Thoracic aorta (tissue), 2 donors: ENCODE measurements at regions not wholly inside any gene's neighbourhood (a gene's known extent, or its start where the extent isn't known, plus 50 kb on each side); places are given as distances from the start of the nearest gene placed in this dataset.

Experiments
- ATAC-seq: fragments of 150-250 bp; one replicate; pipeline ENCODE4 v1.8.0; 2017; ENCODE audit warnings: low read depth; ENCODE audit not compliant: insufficient number of reproducible peaks, low FRiP score
- DNase-seq: peaks from one replicate; pipeline ENCODE4 v3.0.0-alpha.2; 2020; ENCODE audit warnings: low spot score
- H3K27ac ChIP-seq, 2 donors: fragments of 200-600 bp; sonication (generic); 1 replicate in 1 of 2; 2 replicates in 1 of 2; pipeline ENCODE4 v1.5.1; 2016; ENCODE audit warnings: mild to moderate bottlenecking in 2 of 2, moderate library complexity in 2 of 2
- H3K27me3 ChIP-seq: fragments of 200-600 bp; sonication (generic); replicated peaks from 2 replicates; pipeline ENCODE4 v1.6.0; 2016; ENCODE audit warnings: mild to moderate bottlenecking; ENCODE audit not compliant: insufficient read depth
- H3K36me3 ChIP-seq: fragments of 200-600 bp; sonication (generic); one replicate; pipeline ENCODE4 v1.5.1; 2016
- H3K4me1 ChIP-seq, 2 donors: fragments of 200-600 bp; sonication (generic); 1 replicate in 1 of 2; 2 replicates in 1 of 2; pipeline versions ENCODE4 v1.5.1 to v1.6.0; 2016; ENCODE audit warnings: low read depth in 2 of 2, mild to moderate bottlenecking in 1 of 2; ENCODE audit not compliant: control insufficient read depth in 1 of 2
- H3K4me3 ChIP-seq: fragments of 200-600 bp; sonication (generic); 2 replicates; pipeline ENCODE4 v1.5.1; 2016; ENCODE audit warnings: mild to moderate bottlenecking
- H3K9me3 ChIP-seq: fragments of 200-600 bp; sonication (generic); 2 replicates; pipeline ENCODE4 v1.5.1; 2016
- TF ChIP-seq, protein P1 (sequence below): fragments of 200-600 bp; sonication (generic); IDR thresholded peaks from one replicate; pipeline ENCODE4 v1.5.1; 2019; ENCODE audit warnings: antibody characterized with exemption

- Histone ChIP-seq H3K27ac (no peak overlapping the region), H3K36me3 (no peaks in the 10 kb centered on the region), H3K4me3 (no peak overlapping the region), H3K9me3 (no peaks in the 10 kb centered on the region), H3K4me1 (peaks cover 0 to 19% of the 10 kb centered on the region in 2 donors), H3K27me3 (no peaks in the 10 kb centered on the region)
- DNase-seq, result no peak
- TF ChIP-seq, protein P1, sequence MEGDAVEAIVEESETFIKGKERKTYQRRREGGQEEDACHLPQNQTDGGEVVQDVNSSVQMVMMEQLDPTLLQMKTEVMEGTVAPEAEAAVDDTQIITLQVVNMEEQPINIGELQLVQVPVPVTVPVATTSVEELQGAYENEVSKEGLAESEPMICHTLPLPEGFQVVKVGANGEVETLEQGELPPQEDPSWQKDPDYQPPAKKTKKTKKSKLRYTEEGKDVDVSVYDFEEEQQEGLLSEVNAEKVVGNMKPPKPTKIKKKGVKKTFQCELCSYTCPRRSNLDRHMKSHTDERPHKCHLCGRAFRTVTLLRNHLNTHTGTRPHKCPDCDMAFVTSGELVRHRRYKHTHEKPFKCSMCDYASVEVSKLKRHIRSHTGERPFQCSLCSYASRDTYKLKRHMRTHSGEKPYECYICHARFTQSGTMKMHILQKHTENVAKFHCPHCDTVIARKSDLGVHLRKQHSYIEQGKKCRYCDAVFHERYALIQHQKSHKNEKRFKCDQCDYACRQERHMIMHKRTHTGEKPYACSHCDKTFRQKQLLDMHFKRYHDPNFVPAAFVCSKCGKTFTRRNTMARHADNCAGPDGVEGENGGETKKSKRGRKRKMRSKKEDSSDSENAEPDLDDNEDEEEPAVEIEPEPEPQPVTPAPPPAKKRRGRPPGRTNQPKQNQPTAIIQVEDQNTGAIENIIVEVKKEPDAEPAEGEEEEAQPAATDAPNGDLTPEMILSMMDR, result no peak
- no peak for ATAC-seq
Measured at GRCh38 chr2:18297534-18298058, 262.9 kb downstream of the RDH14 start.

GRCh38 chr2:18290386-18290785 lies 270.1 kb downstream of the RDH14 start:
- ATAC-seq, result no peak
- H3K27ac ChIP-seq, result no peak overlapping the region
- DNase-seq, result no peak
- TF ChIP-seq, protein P1, result no peak
- H3K27me3 ChIP-seq, result no peaks in the 10 kb centered on the region
- peaks cover 0 to 12% of the 10 kb centered on the region in 2 donors for H3K4me1 ChIP-seq
- no peaks in the 10 kb centered on the region for H3K9me3 ChIP-seq
- no peak overlapping the region for H3K4me3 ChIP-seq
- no peaks in the 10 kb centered on the region for H3K36me3 ChIP-seq

DNA sequence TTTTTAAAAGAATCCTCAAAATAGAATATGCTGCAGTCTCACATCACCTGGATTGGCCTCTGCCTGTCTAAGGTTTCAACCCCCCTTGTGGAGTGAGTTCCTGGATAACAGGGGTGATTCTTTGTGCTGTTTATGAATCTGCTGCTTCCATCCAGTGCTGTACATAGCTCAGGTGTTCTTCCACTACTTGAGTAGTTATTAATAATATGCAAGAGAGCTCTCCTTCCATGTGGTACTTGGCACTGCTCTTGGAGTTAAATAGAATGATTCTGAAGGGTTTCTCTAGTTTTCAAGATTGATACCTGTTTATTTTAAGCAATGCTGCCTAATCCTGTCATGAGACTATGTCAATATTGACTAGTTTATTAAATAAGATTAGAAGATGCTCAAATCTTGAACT lies 273.6 kb downstream of the RDH14 start:
- TF ChIP-seq, protein P1, result no peak

DNA sequence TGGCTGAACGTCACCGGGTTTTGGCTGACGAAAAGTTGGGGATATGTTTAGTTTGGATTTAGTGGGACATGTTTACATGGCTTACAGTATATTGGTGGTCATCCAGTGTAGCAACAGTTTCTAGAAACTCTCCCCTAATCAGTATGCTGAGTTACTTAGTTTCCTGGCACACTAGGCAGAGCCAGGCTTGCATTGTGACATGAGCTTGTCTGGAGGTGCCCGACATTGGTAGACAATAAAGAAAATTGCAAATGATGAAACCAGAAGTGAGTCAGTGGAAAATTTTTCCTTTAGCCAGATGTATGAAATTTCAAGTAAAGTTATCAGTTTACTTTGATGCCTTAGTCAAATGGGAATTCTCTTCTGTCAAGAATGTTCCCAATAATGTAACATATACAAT lies 276.1 kb downstream of the RDH14 start:
- no peak for ATAC-seq
- no peak for DNase-seq

More for the DNA sequence above, 273.6 kb downstream of the RDH14 start:
- H3K27ac ChIP-seq, result no peak overlapping the region
- ATAC-seq (no peak), DNase-seq (no peak)
- H3K27me3 ChIP-seq, result no peaks in the 10 kb centered on the region
- H3K36me3 ChIP-seq, result no peaks in the 10 kb centered on the region
- H3K4me1 ChIP-seq, result no peaks in the 10 kb centered on the region
- H3K9me3 ChIP-seq, result no peaks in the 10 kb centered on the region
- no peak overlapping the region for H3K4me3 ChIP-seq

GRCh38 chr2:18282026-18282425 lies 278.4 kb downstream of the RDH14 start:
- no peak for DNase-seq
- no peak overlapping the region for H3K4me3 ChIP-seq
- TF ChIP-seq, protein P1, result no peak
- ATAC-seq, result no peak
- no peaks in the 10 kb centered on the region for H3K36me3 ChIP-seq
- H3K27ac ChIP-seq, result no peak overlapping the region
- H3K27me3 ChIP-seq, result no peaks in the 10 kb centered on the region
- H3K9me3 ChIP-seq, result no peaks in the 10 kb centered on the region
- peaks cover 3 to 5% of the 10 kb centered on the region in 2 donors for H3K4me1 ChIP-seq

More for the DNA sequence above, 276.1 kb downstream of the RDH14 start:
- TF ChIP-seq, protein P1, result no peak
- H3K4me1 ChIP-seq, result no peaks in the 10 kb centered on the region
- H3K4me3 ChIP-seq, result no peak overlapping the region
- H3K9me3 ChIP-seq, result no peaks in the 10 kb centered on the region
- H3K27ac ChIP-seq, result no peak overlapping the region
- no peaks in the 10 kb centered on the region for H3K36me3 ChIP-seq
- H3K27me3 ChIP-seq, result no peaks in the 10 kb centered on the region
